RWPE2 (cell line): ENCODE measurements at regions not wholly inside any gene's neighbourhood (a gene's known extent, or its start where the extent isn't known, plus 50 kb on each side); places are given as distances from the start of the nearest gene placed in this dataset.
A peak's percentile ranks its signal among the peaks of the same experiment; 100 is the strongest.

ENCODE experiments used
- ATAC-seq: fragments of 200-7000 bp; cut with Tn5 transposase; 3 replicates; pipeline ENCODE4 v1.9.1; 2021; ENCODE audit warnings: low read depth
- DNase-seq: peaks from one replicate; pipeline ENCODE4 v3.0.0-alpha.2; 2020; ENCODE audit warnings: low spot score
- H3K27ac ChIP-seq: fragments of 450-650 bp; 2 replicates; pipeline ENCODE4 v1.5.1; 2017; ENCODE audit warnings: mild to moderate bottlenecking; ENCODE audit not compliant: poor library complexity, severe bottlenecking
- H3K27me3 ChIP-seq: fragments of 250-450 bp; sonication (Bioruptor Pico); 2 replicates; pipeline ENCODE4 v1.5.1; 2021; ENCODE audit warnings: mild to moderate bottlenecking, moderate library complexity; ENCODE audit not compliant: insufficient read depth, poor library complexity, severe bottlenecking
- H3K36me3 ChIP-seq: fragments of 250-450 bp; sonication (Bioruptor Pico); 2 replicates; pipeline ENCODE4 v1.5.1; 2020; ENCODE audit warnings: low read depth, mild to moderate bottlenecking, moderate library complexity
- H3K4me1 ChIP-seq: fragments of 250-450 bp; sonication (Bioruptor Pico); 2 replicates; pipeline ENCODE4 v1.5.1; 2021; ENCODE audit warnings: mild to moderate bottlenecking, moderate library complexity; ENCODE audit not compliant: insufficient read depth, poor library complexity, severe bottlenecking
- H3K4me3 ChIP-seq: fragments of 250-450 bp; sonication (Bioruptor Pico); 2 replicates; pipeline ENCODE4 v1.5.1; 2021; ENCODE audit warnings: mild to moderate bottlenecking, moderate library complexity; ENCODE audit not compliant: severe bottlenecking
- H3K9me3 ChIP-seq: fragments of 250-450 bp; sonication (Bioruptor Pico); 2 replicates; pipeline ENCODE4 v1.5.1; 2021; ENCODE audit warnings: mild to moderate bottlenecking, moderate library complexity; ENCODE audit not compliant: severe bottlenecking
- CTCF ChIP-seq: fragments of 450-650 bp; IDR thresholded peaks from one replicate; pipeline ENCODE4 v1.5.1; 2017; ENCODE audit warnings: mild to moderate bottlenecking, moderate library complexity; ENCODE audit not compliant: poor library complexity, severe bottlenecking

GRCh38 chr14:42893183-42893582, 1286.5 kb downstream of the LRFN5 start:
- Histone ChIP-seq H3K4me3 (no peak overlapping the region), H3K27me3 (peaks cover 3% of the 10 kb centered on the region), H3K36me3 (no peaks in the 10 kb centered on the region), H3K9me3 (no peaks in the 10 kb centered on the region), H3K27ac (no peak overlapping the region), H3K4me1 (no peaks in the 10 kb centered on the region)
- no peak for TF ChIP-seq CTCF
- ATAC-seq, result no peak
- no peak for DNase-seq

- no peaks in the 10 kb centered on the region for H3K9me3 ChIP-seq
- peak overlapping the region; percentile 27 for H3K27ac ChIP-seq
- no peak for DNase-seq
- H3K36me3 ChIP-seq, result no peaks in the 10 kb centered on the region
- peaks cover 10% of the 10 kb centered on the region for H3K4me1 ChIP-seq
- H3K4me3 ChIP-seq, result no peak overlapping the region
- no peak for TF ChIP-seq CTCF
- no peaks in the 10 kb centered on the region for H3K27me3 ChIP-seq
- peak; percentile 98 for ATAC-seq
Observed at GRCh38 chr14:42884100-42884499, 1277.4 kb downstream of the LRFN5 start.

- Histone ChIP-seq H3K4me1 (no peaks in the 10 kb centered on the region), H3K27me3 (peaks cover 23% of the 10 kb centered on the region), H3K9me3 (no peaks in the 10 kb centered on the region), H3K27ac (no peak overlapping the region), H3K4me3 (no peak overlapping the region), H3K36me3 (no peaks in the 10 kb centered on the region)
- no peak for DNase-seq
- ATAC-seq, result no peak
- TF ChIP-seq CTCF, result no peak
Observed at GRCh38 chr14:42877716-42878115, 1271.0 kb downstream of the LRFN5 start.

GRCh38 chr14:42872786-42873185, 1266.1 kb downstream of the LRFN5 start:
- no peak for TF ChIP-seq CTCF

GRCh38 chr14:42869681-42870080, 1263.0 kb downstream of the LRFN5 start:
- Histone ChIP-seq H3K27ac (no peak overlapping the region), H3K4me1 (no peaks in the 10 kb centered on the region), H3K9me3 (no peaks in the 10 kb centered on the region), H3K27me3 (peaks cover 28% of the 10 kb centered on the region), H3K36me3 (no peaks in the 10 kb centered on the region), H3K4me3 (no peak overlapping the region)
- no peak for TF ChIP-seq CTCF
- DNase-seq (no peak), ATAC-seq (peak; percentile 60; the same call in 2 of the 3 replicates)

More at GRCh38 chr14:42872786-42873185, 1266.1 kb downstream of the LRFN5 start:
- Histone ChIP-seq H3K4me1 (no peaks in the 10 kb centered on the region), H3K27me3 (peaks cover 36% of the 10 kb centered on the region), H3K27ac (no peak overlapping the region), H3K36me3 (no peaks in the 10 kb centered on the region), H3K9me3 (no peaks in the 10 kb centered on the region), H3K4me3 (no peak overlapping the region)
- ATAC-seq (no peak), DNase-seq (no peak)
